ENCODE measurements at regions not wholly inside any gene's neighbourhood (a gene's known extent, or its start where the extent isn't known, plus 50 kb on each side); places are given as distances from the start of the nearest gene placed in this dataset.
"Not testable (repeated sequence)": the region's sequence is repeated elsewhere in the genome, so short reads cannot be mapped to it uniquely, and the experiment has no call there.

GRCh38 chr3:124619887-124620599, 110.2 kb upstream of the UMPS start:
- DNase-seq: no peak

DNA sequence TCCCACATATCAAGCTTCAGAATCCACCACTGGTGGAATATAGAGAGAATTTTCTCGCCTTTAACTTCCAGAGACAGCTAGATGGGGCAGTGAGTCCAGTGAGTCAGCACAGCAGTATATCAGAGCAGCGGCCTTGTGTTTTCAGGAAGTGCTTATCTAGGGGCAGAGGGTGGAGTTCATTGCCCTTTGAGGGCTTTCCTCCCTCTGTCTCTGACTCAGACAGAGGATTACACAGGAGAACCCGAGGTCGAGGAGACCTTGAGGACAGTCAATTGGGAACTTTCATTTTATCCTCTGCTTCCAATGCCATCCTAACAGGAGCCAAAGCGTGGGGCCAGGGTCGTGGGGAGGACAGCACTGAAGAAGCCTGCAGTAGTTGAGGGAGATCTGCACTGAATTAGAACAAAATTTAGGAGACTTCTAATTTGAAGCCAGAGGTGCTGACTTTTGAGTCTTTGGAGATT, 109.6 kb upstream of the UMPS start:
- peak; percentile 49 for DNase-seq

DNA sequence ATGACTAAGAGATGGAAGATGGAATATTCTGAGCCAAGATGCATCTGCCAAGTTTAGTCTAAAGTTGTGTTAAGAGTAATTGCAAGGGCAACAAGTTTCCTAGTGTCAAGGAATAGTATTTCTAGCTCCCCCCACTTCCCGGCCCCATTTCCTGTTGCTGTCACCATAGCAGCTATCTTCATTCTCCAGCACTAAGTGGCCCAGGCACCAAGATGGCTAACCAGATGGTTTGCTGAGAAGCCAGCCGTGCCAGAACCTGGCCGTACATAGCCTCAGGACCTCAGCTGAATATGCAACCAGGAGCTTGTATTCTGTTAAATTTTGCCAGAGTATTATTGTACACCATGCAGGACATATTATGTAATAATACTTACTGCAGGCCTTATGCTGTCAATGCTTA, 108.8 kb upstream of the UMPS start:
- DNase-seq: no peak

DNA sequence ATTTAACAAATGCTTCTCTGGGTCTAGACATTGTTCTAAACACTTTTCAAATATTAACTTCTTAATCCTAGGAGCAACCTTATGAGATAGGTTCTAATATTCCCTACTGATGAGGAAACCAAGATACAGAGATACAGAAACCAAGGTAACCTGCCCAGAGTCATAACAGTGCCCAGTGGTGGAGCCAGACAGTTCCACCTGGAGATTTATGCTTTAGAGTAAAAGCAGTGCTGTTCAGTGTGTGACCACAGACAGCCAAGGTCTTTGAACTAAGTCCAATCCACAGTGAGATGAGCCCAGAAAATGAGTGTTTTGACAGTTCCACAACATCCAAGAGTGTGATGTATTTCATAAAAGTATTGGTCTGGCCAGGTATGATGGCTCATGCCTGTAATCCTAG, 105.2 kb upstream of the UMPS start:
- no peak for DNase-seq

GRCh38 chr3:124627501-124627908, 102.7 kb upstream of the UMPS start:
- no peak for DNase-seq

DNA sequence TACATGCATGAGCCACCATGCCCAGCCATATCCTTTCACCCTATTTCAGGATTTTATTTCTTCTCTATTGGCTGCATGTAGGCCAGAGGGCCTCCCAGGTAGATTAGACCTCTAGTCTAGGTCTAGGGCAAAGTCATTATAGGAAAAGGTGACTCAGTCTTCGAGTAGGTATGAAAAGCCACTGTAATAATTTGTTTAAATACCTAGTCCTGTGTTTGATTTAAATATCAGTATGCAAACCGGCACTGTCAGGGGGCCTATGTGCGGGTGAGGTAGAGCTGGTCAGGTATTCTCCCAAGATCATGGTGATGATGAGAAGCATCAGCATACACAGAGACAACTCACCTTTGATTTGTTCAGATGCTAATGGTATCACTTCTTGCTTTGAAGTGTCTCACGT, 101.4 kb upstream of the UMPS start:
- DNase-seq: no peak

GRCh38 chr3:124629497-124629896, 100.8 kb upstream of the UMPS start:
- no peak for DNase-seq

DNA sequence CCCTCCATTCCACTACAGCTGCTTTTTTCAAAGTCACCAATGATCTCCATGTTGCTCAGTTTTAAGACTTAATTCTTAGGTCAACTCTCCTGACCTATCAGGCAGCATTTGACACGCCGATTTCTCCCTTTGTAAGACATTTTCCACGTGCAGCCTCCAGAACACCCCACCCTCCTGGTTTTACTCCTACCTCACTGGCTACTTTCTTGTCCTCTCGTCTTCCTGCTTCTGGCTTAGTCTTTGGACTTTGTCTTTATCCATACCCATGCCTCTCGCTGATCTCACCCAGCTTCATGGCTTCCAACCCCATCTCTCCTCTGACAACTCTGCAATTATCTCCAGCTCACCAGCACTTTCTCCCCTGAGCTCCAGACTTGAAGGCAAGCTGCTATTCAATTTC, 99.3 kb upstream of the UMPS start:
- DNase-seq: no peak

- DNase-seq: no peak
Measured at GRCh38 chr3:124631727-124632126, 98.5 kb upstream of the UMPS start.

DNA sequence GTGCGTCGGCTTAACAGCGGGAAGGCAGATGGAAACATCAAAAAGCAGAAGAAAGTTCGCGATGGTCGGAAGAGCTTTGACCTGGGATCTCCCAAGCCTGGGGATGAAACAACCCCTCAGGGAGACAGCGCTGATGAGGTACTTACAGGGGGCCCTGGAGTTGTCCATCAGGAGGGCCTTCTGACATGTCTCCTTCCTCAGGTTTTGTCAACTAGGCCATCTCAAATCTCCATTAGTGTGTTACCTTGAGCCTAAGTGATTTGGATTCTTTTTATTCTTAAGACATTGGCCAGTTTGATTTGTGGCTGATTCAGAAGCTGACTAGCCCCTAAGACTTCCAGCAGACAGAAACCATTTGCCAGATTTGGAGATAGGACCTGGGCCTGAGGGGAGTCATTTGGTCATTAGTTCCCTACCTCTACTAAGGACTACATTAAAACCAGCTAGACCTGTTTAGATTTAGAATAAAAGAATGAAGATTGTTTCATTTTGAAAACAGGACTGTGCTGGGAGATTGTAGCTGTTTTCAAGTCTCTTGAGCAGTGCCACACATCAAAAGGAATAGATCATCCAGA, 97.6 kb upstream of the UMPS start:
- DNase-seq: no peak

DNA sequence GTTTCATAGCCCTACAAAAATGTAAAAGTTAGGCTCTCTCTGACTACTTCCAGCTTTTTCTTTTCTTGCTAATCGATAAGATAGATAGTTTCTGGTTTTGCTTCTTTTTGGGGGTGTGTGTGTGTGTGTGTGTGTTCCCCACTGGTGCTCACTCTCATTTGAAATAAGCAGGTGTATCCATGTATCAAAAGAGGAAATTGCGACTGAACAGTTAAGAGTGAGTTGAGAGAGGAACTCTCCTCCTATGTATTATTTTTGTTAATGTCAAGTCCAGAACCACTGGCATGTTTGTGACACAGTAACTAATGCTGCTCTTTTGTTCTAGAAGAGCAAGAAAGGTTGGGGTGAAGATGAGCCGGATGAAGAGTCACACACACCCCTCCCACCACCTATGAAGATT, 96.7 kb upstream of the UMPS start:
- DNase-seq: no peak

DNA sequence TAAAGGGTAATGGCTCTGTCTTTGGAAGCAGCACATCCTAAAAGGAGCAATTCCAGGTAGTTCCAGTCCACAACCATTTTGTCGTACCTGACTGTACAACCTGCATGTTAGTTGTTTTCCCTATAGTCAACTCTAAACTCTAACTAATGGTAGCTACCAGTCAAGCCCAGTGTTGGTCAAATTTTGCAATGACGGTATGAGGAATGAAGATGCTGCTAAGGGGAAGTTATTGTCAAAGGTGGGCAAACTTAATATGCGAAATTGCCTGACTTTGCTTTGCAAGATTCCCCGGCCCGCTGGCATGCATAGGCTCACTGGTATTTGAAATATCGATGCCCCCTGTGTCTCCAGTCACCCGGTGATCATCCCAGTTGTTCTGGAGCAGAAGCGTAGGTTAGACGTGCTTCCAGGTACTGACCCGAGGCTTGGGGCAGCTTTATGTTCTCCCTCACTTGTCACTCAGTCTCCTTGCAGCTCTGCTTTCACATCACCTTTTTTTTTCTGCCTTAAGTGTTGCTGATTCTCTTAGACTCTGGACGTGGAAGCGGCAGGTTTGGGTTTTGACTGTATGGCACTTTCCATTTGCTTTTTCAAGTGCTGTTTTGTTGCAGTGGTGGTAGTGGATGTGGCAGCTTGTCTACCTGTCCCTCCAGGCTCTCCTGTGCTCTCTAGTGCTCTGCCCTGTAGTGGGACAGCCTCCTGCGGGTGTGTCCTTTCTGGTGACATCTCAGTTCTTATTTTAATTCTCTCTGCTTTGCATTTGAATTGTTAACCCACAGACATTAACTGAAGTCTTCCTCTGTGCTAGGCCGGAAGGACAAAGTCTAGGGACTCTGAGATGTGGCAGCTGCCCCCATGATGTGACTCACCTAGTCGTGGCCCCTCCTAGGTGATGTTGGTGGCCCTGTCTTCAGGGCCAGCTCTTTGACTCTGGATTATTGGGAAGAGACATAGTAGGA, 95.8 kb upstream of the UMPS start:
- no peak for DNase-seq

DNA sequence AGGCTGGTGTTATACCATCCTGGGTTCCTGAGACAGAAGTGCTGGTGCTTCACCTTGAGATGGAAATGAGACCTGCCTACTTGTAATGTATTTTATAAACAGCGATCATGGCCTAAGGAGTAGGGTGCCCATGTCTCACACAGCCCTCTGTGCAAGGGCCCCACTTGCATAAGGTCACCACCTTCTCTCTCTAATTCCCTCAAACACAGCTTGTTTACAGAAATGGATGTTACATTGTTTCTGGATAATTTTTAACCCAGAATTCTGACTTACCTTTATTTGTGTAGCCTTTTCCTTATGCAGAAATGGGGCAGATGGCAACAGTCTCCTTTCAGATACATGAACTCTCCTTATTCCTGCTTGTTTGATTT, 95.1 kb upstream of the UMPS start:
- no peak for DNase-seq

GRCh38 chr3:124636101-124636862, 94.0 kb upstream of the UMPS start:
- DNase-seq: no peak

DNA sequence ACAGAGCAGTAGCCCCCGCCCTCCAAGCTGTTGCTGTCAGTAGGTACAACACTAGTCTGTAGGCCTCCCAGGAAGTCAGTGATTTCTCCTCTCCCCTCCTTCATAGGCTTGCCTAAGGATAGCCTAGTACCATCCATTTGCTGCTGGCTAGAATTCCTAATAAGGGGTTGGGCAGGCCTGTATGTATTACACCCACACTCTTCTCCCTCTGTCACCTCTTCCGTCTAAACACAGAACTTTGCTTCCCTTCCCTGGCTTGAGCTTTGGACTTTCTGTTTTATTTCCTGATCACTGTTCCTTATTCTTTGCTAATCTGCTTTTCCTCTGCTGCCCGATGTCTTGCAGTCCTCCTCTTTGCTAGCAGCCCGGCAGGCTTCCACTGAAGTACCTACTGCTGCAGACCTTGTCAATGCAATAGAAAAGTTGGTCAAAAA, 93.4 kb upstream of the UMPS start:
- DNase-seq: no peak

DNA sequence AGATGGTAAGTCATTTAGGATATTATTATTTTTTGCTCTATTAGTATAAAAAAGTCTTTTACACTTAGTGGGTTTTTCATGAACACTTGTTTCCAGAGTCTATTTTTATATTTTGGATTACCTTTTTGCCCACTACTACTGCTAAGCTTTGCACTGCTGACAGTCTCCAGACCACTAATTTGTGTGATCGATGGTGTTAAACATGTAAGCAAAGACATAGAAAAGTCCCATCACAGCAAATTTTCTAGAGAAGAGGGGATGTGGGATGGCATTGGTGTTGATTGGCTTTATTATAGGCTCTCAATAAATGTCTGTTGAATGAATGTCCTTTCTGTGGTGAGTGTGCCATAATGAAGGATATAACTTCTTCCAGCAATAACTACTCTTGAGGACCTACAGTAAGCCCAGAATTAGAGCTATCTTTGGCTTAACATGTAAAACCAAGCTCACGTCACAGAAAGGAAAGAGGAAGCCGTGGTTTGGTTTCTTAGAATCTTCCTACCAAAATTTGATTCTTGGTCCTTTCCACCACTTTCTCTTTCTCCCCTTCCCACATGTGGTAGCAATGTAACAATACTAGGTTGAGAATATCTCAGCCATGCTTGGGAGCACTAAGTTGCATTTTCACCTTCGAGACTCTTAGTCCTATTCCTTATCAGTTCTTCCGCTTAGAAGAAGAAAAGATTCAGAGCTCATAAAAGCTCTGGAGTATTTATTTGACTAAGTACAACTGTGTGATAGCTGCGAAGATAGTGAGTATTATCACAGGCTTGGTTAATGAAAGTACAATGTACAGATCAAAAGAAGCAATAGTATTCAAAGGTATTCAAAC, 90.6 kb upstream of the UMPS start:
- no peak for DNase-seq

- no peak for DNase-seq
Measured at GRCh38 chr3:124640635-124641306, 89.5 kb upstream of the UMPS start.

DNA sequence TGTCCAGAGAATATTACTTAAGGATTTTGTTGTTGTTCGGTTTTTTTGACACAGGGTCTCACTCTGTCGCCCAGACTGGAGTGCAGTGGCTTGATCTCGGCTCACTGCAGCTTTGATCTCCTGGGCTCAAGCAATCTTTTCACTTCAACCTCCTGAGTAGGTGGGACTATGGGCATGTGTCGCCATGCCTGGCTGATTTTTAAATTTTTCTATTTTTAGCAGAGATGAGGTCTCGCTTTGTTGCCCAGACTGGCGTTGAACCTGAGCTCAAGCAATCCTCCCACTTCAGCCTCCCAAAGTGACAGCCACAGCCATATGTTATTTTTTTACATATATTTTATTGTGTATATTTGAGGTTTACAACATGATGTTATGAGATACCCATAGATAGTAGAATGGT, 86.8 kb upstream of the UMPS start:
- DNase-seq: no peak

DNA sequence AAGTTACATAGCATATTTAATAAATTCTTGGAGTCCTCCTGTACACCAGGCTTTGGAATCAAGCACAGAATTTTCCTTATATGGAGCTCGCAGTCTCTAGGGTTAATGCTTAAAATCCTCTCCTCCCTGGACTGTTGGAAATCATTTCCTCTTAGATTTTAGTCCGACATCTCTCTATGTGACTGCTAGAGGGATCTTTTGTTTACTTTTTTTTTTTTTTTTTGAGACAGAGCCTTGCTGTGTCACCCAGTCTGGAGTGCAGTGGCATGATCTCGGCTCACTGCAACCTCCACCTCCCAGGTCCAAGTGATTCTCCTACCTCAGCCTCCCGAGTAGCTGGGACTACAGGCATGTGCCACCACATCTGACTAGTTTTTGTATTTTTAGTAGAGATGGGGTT, 84.1 kb upstream of the UMPS start:
- not testable (repeated sequence) for DNase-seq

DNA sequence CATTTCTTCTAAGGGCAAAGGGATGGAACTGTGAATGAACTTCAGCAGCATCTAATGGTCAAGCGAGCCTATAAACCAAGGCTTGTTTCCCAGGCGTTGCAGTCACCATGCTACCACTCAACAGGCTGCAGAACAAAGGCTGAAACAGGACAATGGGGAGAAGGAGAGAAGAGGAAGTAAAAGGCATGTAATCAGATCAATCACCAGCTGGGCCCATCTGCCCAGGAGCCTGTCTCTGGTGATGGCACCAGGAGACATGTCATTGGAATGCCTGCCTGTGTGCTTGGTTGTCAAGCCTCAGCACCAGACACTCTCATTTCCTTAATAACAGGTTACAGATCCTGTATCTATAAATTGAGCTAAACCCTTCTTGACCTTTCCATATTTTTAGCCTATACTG, 81.7 kb upstream of the UMPS start:
- no peak for DNase-seq

DNA sequence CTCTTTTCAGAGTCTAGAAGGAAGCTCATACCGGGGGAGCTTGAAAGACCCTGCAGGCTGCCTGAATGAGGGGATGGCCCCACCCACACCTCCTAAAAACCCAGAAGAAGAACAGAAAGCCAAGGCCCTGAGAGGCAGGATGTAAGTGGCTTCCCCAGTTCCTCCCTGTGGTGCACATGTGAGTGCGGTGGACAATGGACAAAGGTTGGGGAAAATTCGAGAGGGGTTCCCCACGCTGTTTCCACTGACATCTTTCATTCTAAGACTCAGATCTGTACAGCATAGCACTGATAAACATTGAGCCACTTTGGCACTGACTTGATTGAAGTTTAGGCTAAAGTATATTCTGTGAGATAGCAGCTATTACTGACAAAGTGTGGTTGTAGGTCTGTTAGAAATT, 79.5 kb upstream of the UMPS start:
- no peak for DNase-seq
